Activated naive CD8-positive, alpha-beta T cell (primary cell): ENCODE measurements at regions not wholly inside any gene's neighbourhood (a gene's known extent, or its start where the extent isn't known, plus 50 kb on each side); places are given as distances from the start of the nearest gene placed in this dataset.

ENCODE experiments used
- H3K27ac Mint-ChIP-seq: one replicate; pipeline ENCODE4 v1.8.0; 2021; ENCODE audit warnings: mixed read lengths
- H3K27me3 Mint-ChIP-seq: one replicate; pipeline ENCODE4 v1.8.0; 2021; ENCODE audit warnings: mixed read lengths
- H3K36me3 Mint-ChIP-seq: one replicate; pipeline ENCODE4 v1.8.0; 2021; ENCODE audit warnings: mixed read lengths
- H3K4me1 Mint-ChIP-seq: one replicate; pipeline ENCODE4 v1.8.0; 2021; ENCODE audit warnings: low read depth, mixed read lengths
- H3K4me3 Mint-ChIP-seq: one replicate; pipeline ENCODE4 v1.8.0; 2021; ENCODE audit warnings: mild to moderate bottlenecking, mixed read lengths
- H3K9me3 Mint-ChIP-seq: one replicate; pipeline ENCODE4 v1.8.0; 2021; ENCODE audit warnings: low read depth, mixed read lengths

DNA sequence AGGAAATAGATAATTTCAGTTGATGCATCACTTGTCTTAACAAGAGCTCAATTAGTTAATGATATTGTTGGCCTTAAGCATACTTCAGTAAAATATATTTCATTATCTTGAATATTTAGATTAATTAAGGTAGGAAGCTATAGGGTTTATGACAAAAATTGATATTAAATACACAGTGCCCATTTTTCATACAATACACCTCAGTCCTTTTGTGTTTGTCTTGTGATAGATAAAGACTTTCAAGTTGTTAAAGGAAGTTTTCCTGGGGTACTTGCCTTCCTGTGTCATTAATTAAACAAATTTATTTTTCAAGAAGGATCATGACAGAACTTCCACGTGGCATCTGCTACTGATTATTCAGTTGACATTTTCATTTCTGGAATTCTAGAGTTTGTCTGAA lies 420.5 kb downstream of the MTX2 start:
- Mint-ChIP-seq H3K4me3 (no peak overlapping the region), H3K9me3 (no peaks in the 10 kb centered on the region), H3K27me3 (peaks cover 3% of the 10 kb centered on the region), H3K36me3 (no peaks in the 10 kb centered on the region), H3K4me1 (no peaks in the 10 kb centered on the region), H3K27ac (no peak overlapping the region)

GRCh38 chr2:176691471-176691870 lies 422.2 kb downstream of the MTX2 start:
- H3K27me3 Mint-ChIP-seq, result no peaks in the 10 kb centered on the region
- no peaks in the 10 kb centered on the region for H3K4me1 Mint-ChIP-seq
- no peaks in the 10 kb centered on the region for H3K9me3 Mint-ChIP-seq
- no peaks in the 10 kb centered on the region for H3K36me3 Mint-ChIP-seq
- H3K4me3 Mint-ChIP-seq, result no peak overlapping the region
- H3K27ac Mint-ChIP-seq, result no peak overlapping the region

DNA sequence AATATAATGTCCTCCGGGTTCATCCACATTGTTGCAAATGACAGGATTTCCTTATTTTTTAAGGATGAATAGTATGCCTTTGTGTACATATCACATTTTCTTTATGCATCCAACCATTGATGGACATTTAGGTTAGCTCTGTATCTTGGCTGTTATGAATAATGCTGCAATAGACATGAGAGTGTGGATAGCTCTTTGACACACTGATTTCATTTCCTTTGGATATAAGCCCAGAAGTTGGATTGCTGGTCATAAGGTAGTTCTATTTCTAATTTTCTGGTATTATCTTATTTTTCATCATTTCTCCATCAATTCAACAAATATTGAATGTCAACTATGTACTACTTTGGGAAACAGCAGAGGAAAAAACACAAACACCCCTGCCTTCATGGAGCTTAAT lies 423.3 kb downstream of the MTX2 start:
- H3K9me3 Mint-ChIP-seq, result no peaks in the 10 kb centered on the region

DNA sequence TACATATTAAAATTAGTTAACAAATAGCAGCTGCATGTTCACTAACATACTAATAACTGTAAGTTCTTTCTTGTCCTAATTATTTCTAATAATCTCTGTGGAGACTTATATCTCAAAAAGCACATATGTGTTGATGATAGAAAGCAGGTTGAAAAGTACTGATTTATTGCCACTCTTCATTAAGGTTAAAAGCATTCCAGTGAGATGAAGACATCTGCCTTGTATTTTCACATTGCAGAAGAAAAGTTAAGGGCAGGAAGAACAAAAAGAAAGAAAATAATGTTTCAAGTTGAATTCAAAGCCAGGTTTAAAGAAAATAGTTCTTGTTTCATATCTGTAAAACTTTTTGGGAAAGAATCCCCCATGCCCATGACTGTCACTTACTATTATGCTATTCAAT lies 429.9 kb downstream of the MTX2 start:
- Mint-ChIP-seq H3K27ac (no peak overlapping the region), H3K4me3 (no peak overlapping the region), H3K4me1 (no peaks in the 10 kb centered on the region), H3K36me3 (peaks cover 3% of the 10 kb centered on the region), H3K27me3 (peaks cover 4% of the 10 kb centered on the region), H3K9me3 (no peaks in the 10 kb centered on the region)

More for the DNA sequence above, 423.3 kb downstream of the MTX2 start:
- Mint-ChIP-seq H3K4me3 (no peak overlapping the region), H3K36me3 (peaks cover 2% of the 10 kb centered on the region), H3K27me3 (peaks cover 2% of the 10 kb centered on the region), H3K27ac (no peak overlapping the region), H3K4me1 (no peaks in the 10 kb centered on the region)

DNA sequence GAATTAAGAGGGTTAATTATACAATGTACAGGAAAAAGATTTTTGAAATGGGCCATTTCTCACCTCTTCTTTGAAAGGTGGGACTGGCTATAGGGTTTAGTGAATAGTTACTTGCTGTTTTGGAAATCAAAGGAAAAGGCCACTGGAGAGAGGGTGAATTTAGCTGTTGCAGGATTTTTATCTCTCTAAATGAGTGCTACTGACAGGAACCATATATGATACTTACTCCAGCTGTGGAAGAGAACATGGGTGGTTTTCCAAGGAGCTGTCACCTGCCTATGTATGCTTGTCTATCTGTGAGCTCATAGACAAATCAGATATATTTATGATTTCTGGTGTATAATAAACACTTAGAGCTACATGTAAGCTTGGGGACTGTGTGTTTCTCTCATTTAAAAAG lies 430.4 kb downstream of the MTX2 start:
- Mint-ChIP-seq H3K27ac (no peak overlapping the region), H3K27me3 (peaks cover 4% of the 10 kb centered on the region), H3K4me3 (no peak overlapping the region), H3K4me1 (no peaks in the 10 kb centered on the region), H3K9me3 (no peaks in the 10 kb centered on the region), H3K36me3 (peaks cover 3% of the 10 kb centered on the region)

DNA sequence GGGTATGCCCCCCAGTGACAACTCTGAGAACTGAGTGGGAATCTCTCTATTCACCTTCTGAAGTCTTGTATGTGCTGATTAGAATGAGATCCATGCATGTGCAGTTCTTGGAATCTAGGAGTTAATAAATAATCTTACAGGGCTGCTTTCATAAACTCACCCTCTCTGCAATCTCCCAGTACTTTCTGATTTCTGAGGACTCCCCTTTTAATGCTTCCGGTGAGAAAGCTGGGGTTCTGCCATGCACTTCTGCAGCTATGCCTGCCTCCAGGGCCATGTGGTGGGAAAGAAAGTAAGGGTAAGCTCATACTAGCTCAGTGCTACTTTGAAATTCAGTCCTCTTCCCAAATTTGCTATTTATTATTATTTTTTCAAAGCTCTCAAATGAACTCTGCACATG lies 432.9 kb downstream of the MTX2 start:
- H3K36me3 Mint-ChIP-seq, result peaks cover 3% of the 10 kb centered on the region
- no peaks in the 10 kb centered on the region for H3K4me1 Mint-ChIP-seq
- no peaks in the 10 kb centered on the region for H3K9me3 Mint-ChIP-seq
- peaks cover 4% of the 10 kb centered on the region for H3K27me3 Mint-ChIP-seq
- no peak overlapping the region for H3K4me3 Mint-ChIP-seq
- no peak overlapping the region for H3K27ac Mint-ChIP-seq

- no peaks in the 10 kb centered on the region for H3K36me3 Mint-ChIP-seq
- H3K4me1 Mint-ChIP-seq, result no peaks in the 10 kb centered on the region
- H3K27ac Mint-ChIP-seq, result no peak overlapping the region
- H3K4me3 Mint-ChIP-seq, result no peak overlapping the region
- H3K27me3 Mint-ChIP-seq, result peaks cover 3% of the 10 kb centered on the region
- no peaks in the 10 kb centered on the region for H3K9me3 Mint-ChIP-seq
Measured at GRCh38 chr2:176704282-176704858, 435.1 kb downstream of the MTX2 start.

GRCh38 chr2:176709149-176709951 lies 440.1 kb downstream of the MTX2 start:
- no peak overlapping the region for H3K4me3 Mint-ChIP-seq
- H3K27me3 Mint-ChIP-seq, result peaks cover 5% of the 10 kb centered on the region
- H3K9me3 Mint-ChIP-seq, result no peaks in the 10 kb centered on the region
- no peaks in the 10 kb centered on the region for H3K4me1 Mint-ChIP-seq
- H3K27ac Mint-ChIP-seq, result no peak overlapping the region
- no peaks in the 10 kb centered on the region for H3K36me3 Mint-ChIP-seq

GRCh38 chr2:176709991-176710390 lies 440.7 kb downstream of the MTX2 start:
- Mint-ChIP-seq H3K36me3 (no peaks in the 10 kb centered on the region), H3K9me3 (no peaks in the 10 kb centered on the region), H3K27ac (no peak overlapping the region), H3K4me1 (no peaks in the 10 kb centered on the region), H3K4me3 (no peak overlapping the region), H3K27me3 (peaks cover 5% of the 10 kb centered on the region)

DNA sequence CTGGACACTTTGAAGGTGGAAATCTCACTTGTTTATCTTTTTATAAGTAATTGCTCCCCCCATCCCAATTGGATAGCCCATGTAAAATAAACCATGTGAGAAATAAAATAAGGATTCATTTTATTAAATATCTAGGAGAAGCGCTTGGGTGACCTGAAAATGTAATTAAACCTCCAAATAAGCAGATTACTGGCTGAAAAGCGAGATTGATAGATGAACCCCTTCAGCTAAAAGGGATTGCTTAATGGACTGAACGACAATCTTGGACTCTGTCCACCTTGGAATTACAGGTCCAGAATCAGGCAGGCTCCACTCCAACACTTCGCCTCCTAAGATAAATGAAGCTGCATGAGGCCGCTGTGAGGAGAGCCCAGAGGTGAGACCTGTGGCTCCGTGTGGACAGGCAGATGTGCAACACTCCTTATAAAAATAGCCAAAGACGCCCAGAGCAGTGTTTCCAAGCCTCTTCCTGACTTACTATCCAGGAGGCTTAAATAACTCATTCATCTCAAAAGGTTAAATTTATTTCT lies 441.5 kb downstream of the MTX2 start:
- Mint-ChIP-seq H3K4me3 (no peak overlapping the region), H3K27me3 (peaks cover 6% of the 10 kb centered on the region), H3K4me1 (no peaks in the 10 kb centered on the region), H3K9me3 (no peaks in the 10 kb centered on the region), H3K36me3 (no peaks in the 10 kb centered on the region), H3K27ac (no peak overlapping the region)

- no peaks in the 10 kb centered on the region for H3K4me1 Mint-ChIP-seq
- H3K9me3 Mint-ChIP-seq, result peaks cover 7% of the 10 kb centered on the region
- H3K4me3 Mint-ChIP-seq, result no peak overlapping the region
- H3K27me3 Mint-ChIP-seq, result peaks cover 5% of the 10 kb centered on the region
- H3K36me3 Mint-ChIP-seq, result peaks cover 2% of the 10 kb centered on the region
- no peak overlapping the region for H3K27ac Mint-ChIP-seq
Measured at GRCh38 chr2:176725873-176726645, 456.8 kb downstream of the MTX2 start.

DNA sequence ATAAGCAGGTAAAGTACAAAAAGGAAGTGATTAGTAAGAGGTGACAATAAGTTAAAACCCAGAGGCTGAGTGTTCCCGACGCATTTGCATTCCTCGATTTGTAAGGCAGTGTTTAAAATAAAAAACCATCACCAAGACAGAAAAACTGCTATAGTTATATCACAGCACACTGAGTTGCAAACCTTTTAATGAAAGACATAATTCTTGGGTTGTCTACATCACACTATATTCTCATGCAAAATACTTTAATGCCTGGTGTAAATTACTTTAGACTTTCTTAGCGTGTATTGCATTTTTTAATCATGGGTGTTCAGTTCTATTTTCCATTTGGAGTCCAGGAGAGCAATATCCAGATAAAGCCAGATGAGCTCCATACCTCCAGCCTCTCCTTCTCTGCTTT lies 458.5 kb downstream of the MTX2 start:
- no peaks in the 10 kb centered on the region for H3K4me1 Mint-ChIP-seq
- no peak overlapping the region for H3K27ac Mint-ChIP-seq
- no peaks in the 10 kb centered on the region for H3K27me3 Mint-ChIP-seq
- H3K9me3 Mint-ChIP-seq, result no peaks in the 10 kb centered on the region
- H3K36me3 Mint-ChIP-seq, result no peaks in the 10 kb centered on the region
- H3K4me3 Mint-ChIP-seq, result no peak overlapping the region

DNA sequence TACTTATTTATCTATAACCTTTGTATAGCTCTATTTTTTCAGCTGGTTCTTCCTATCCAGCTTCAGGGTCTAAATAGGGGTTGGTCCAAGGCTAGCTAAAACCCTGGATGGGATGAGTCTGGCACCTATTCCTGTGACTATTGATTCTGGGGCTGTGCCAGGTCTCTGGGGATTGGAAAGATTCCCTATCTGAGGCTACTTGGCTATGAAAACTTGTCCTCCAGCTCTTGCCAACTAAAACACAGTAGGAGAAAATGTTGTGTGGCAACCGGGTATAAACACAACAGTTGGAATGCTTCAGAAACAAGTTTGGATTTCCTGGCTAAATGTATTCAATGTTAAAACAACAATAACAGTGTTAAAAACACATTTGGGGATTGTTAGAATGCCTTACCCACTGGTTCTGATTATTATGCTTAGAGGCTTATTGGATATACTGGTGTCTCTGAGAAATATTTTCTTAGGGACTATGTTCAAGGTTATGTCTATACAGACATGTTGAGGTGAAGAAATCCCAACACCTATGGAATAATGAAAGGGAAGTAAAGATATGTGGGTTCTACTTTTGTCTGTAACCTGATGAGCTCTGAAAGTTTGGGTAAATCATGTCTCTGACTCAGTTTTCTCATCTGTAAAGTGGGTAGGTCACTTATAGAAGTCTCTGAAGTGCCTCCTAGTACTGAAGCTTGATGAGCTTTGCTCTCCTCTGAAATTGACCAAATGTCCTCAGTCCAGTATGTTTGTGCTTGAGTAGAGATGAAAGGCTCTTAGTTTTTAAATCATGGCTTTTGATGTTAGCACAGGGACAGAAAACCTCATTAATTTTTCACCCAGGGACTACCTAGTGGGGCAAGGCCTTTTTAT lies 460.7 kb downstream of the MTX2 start:
- Mint-ChIP-seq H3K36me3 (no peaks in the 10 kb centered on the region), H3K4me1 (no peaks in the 10 kb centered on the region), H3K27me3 (no peaks in the 10 kb centered on the region), H3K4me3 (no peak overlapping the region), H3K9me3 (no peaks in the 10 kb centered on the region), H3K27ac (no peak overlapping the region)

GRCh38 chr2:176732780-176733179 lies 463.5 kb downstream of the MTX2 start:
- no peaks in the 10 kb centered on the region for H3K27me3 Mint-ChIP-seq
- H3K4me3 Mint-ChIP-seq, result no peak overlapping the region
- H3K9me3 Mint-ChIP-seq, result no peaks in the 10 kb centered on the region
- H3K27ac Mint-ChIP-seq, result no peak overlapping the region
- H3K4me1 Mint-ChIP-seq, result no peaks in the 10 kb centered on the region
- H3K36me3 Mint-ChIP-seq, result no peaks in the 10 kb centered on the region
